Tongue (tissue), 1 donor: ENCODE measurements at regions not wholly inside any gene's neighbourhood (a gene's known extent, or its start where the extent isn't known, plus 50 kb on each side); places are given as distances from the start of the nearest gene placed in this dataset.

Experiments used
- DNase-seq: peaks from one replicate; pipeline ENCODE4 v3.0.0-alpha.2; 2015

- no peak for DNase-seq
Measured at GRCh38 chr3:159625594-159625993, 363.0 kb upstream of the IL12A start.

- DNase-seq, result no peak
Measured at GRCh38 chr3:159626598-159626997, 362.0 kb upstream of the IL12A start.

- DNase-seq, result no peak
Measured at GRCh38 chr3:159627229-159627628, 361.4 kb upstream of the IL12A start.

- DNase-seq, result no peak
Measured at GRCh38 chr3:159627634-159628033, 361.0 kb upstream of the IL12A start.

GRCh38 chr3:159629329-159630084, 359.1 kb upstream of the IL12A start:
- no peak for DNase-seq

- DNase-seq, result no peak
Measured at GRCh38 chr3:159631226-159631625, 357.4 kb upstream of the IL12A start.

GRCh38 chr3:159632128-159632527, 356.5 kb upstream of the IL12A start:
- no peak for DNase-seq

GRCh38 chr3:159632851-159633250, 355.8 kb upstream of the IL12A start:
- no peak for DNase-seq

GRCh38 chr3:159634483-159634882, 354.2 kb upstream of the IL12A start:
- peak; percentile 28 for DNase-seq

- no peak for DNase-seq
Measured at GRCh38 chr3:159635047-159635641, 353.5 kb upstream of the IL12A start.

- no peak for DNase-seq
Measured at GRCh38 chr3:159637883-159638542, 350.6 kb upstream of the IL12A start.

- no peak for DNase-seq
Measured at GRCh38 chr3:159640225-159640624, 348.4 kb upstream of the IL12A start.

GRCh38 chr3:159643406-159643805, 345.2 kb upstream of the IL12A start:
- DNase-seq, result no peak

- DNase-seq, result no peak
Measured at GRCh38 chr3:159645874-159646273, 342.8 kb upstream of the IL12A start.

GRCh38 chr3:159649951-159650350, 338.7 kb upstream of the IL12A start:
- no peak for DNase-seq

- DNase-seq, result no peak
Measured at GRCh38 chr3:159650726-159651125, 337.9 kb upstream of the IL12A start.

- DNase-seq, result no peak
Measured at GRCh38 chr3:159652452-159652851, 336.2 kb upstream of the IL12A start.

- DNase-seq, result no peak
Measured at GRCh38 chr3:159654183-159655134, 334.2 kb upstream of the IL12A start.

GRCh38 chr3:159655202-159655601, 333.4 kb upstream of the IL12A start:
- no peak for DNase-seq

- DNase-seq, result no peak
Measured at GRCh38 chr3:159657176-159657575, 331.5 kb upstream of the IL12A start.

GRCh38 chr3:159657629-159658028, 331.0 kb upstream of the IL12A start:
- DNase-seq, result no peak

- DNase-seq, result no peak
Measured at GRCh38 chr3:159660326-159660725, 328.3 kb upstream of the IL12A start.
